Testis (tissue), 2 donors: ENCODE measurements at regions not wholly inside any gene's neighbourhood (a gene's known extent, or its start where the extent isn't known, plus 50 kb on each side); places are given as distances from the start of the nearest gene placed in this dataset.

ENCODE experiments used
- POLR2A ChIP-seq: fragments of 450-650 bp; IDR thresholded peaks from one replicate; pipeline ENCODE4 v1.6.1; 2017; ENCODE audit warnings: antibody characterized with exemption, mild to moderate bottlenecking, moderate library complexity
- TF ChIP-seq, protein P1 (sequence below), 3 experiments: fragments of 450-650 bp in 2 of 3; fragments of 200-600 bp in 1 of 3; sonication (generic) in 1 of 3; IDR thresholded peaks; one replicate each; pipeline ENCODE4 v1.5.1; 2016 to 2019; ENCODE audit warnings: antibody characterized with exemption in 3 of 3, mild to moderate bottlenecking in 2 of 3, moderate library complexity in 1 of 3

DNA sequence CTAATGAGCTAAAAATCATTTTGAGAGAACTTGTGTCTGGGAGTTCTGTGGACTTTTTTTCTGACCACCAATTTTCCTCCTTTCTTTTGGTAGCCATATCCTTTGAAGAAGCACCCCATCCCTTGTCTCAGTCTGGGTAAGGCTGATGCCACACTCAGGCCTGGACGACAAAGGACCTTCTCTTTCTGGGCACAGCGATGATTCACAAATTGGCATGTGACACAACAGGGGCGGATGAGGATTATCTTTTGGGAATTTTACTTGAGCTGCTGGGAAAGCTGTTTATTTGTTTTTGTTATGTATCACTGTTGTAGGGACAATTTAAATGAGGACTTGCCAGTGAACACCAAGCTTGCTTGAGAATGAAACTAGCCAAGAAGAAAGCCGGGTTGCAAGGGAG, 233.4 kb upstream of the HAND2 start:
- TF ChIP-seq, protein P1, sequence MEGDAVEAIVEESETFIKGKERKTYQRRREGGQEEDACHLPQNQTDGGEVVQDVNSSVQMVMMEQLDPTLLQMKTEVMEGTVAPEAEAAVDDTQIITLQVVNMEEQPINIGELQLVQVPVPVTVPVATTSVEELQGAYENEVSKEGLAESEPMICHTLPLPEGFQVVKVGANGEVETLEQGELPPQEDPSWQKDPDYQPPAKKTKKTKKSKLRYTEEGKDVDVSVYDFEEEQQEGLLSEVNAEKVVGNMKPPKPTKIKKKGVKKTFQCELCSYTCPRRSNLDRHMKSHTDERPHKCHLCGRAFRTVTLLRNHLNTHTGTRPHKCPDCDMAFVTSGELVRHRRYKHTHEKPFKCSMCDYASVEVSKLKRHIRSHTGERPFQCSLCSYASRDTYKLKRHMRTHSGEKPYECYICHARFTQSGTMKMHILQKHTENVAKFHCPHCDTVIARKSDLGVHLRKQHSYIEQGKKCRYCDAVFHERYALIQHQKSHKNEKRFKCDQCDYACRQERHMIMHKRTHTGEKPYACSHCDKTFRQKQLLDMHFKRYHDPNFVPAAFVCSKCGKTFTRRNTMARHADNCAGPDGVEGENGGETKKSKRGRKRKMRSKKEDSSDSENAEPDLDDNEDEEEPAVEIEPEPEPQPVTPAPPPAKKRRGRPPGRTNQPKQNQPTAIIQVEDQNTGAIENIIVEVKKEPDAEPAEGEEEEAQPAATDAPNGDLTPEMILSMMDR (IDR thresholded peaks at IDR 0.05) = no peak
- no peak for TF ChIP-seq POLR2A
